Loucy (cell line): ENCODE measurements at regions not wholly inside any gene's neighbourhood (a gene's known extent, or its start where the extent isn't known, plus 50 kb on each side); places are given as distances from the start of the nearest gene placed in this dataset.

Experiments used
- CTCF ChIP-seq: fragments of 200-600 bp; sonication (generic); conservative IDR thresholded peaks from 2 replicates; pipeline ENCODE4 v1.5.1; 2014; ENCODE audit warnings: mild to moderate bottlenecking, antibody characterized with exemption, low read length
- EZH2phosphoT487 ChIP-seq: fragments of 200-600 bp; IDR thresholded peaks from 2 replicates; pipeline ENCODE4 v1.6.1; 2018; ENCODE audit warnings: antibody characterized with exemption, mild to moderate bottlenecking, moderate library complexity, borderline replicate concordance

GRCh38 chr13:90995614-90996013, 351.9 kb upstream of the MIR17HG start:
- TF ChIP-seq CTCF (no peak), EZH2phosphoT487 (no peak)
